ENCODE measurements at regions not wholly inside any gene's neighbourhood (a gene's known extent, or its start where the extent isn't known, plus 50 kb on each side); places are given as distances from the start of the nearest gene placed in this dataset.

DNA sequence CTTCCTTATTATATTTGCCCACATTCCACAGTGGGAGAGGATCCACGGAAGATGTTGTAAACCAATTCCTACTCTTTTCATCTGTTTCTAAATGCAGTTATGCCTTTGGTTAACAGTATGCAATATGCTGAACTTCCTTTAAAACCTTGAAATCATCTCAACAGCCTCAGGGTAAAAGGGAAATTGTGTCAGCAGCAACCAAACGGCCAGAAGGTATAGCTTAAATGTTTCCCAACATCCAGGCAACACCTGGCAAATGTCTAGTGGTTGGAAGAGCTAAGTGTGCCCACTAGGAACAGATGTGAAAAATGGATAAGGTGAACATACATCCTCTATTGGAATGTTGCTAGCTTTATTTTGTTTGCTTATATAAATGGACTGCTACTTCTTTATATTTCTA is 164.8 kb downstream of the FAXC start:
- no peak for TF ChIP-seq LEF1 (IDR thresholded peaks at IDR 0.05; ENCODE audit: borderline replicate concordance)
- no peak for TF ChIP-seq BHLHE40 (IDR thresholded peaks at IDR 0.05; ENCODE audit: borderline replicate concordance)
- TF ChIP-seq TARDBP (IDR thresholded peaks at IDR 0.05) = no peak
- no peak for TF ChIP-seq FOXK2 (IDR thresholded peaks at IDR 0.05)
- no peak for TF ChIP-seq L3MBTL2 (conservative IDR thresholded peaks at IDR 0.05)
- TF ChIP-seq FOXA1 (IDR thresholded peaks at IDR 0.05) = no peak
- no peak for TF ChIP-seq HDGF (IDR thresholded peaks at IDR 0.05; ENCODE audit: borderline replicate concordance)
- no peak for TF ChIP-seq SUZ12 (IDR thresholded peaks at IDR 0.05)
- TF ChIP-seq NFRKB (IDR thresholded peaks at IDR 0.05) = no peak
- TF ChIP-seq ARNT (IDR thresholded peaks at IDR 0.05) = no peak
- no peak for TF ChIP-seq CTBP1 (IDR thresholded peaks at IDR 0.05; ENCODE audit: borderline replicate concordance)
- TF ChIP-seq SP1 (IDR thresholded peaks at IDR 0.05) = no peak
